ENCODE measurements at regions not wholly inside any gene's neighbourhood (a gene's known extent, or its start where the extent isn't known, plus 50 kb on each side); places are given as distances from the start of the nearest gene placed in this dataset.

DNA sequence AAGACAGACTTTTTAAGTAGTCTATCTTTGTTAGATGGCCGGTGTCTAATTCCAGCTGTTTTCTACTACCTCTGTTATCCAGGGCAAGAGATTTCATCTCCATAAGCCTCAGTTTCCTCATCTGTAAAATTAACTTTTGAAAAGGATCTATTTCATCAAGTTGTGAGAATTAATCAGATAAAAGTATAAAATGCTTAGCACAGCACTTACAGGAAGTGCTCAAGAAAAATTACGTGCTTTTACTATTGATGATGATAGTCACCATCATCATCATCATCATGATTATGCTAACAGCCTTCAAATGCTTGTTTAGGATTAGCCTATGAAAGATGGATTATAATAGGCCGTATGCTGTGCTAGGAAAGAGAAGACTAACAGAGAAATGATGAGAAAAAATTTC lies 76.2 kb downstream of the CYRIA start:
- TF ChIP-seq, protein P1, sequence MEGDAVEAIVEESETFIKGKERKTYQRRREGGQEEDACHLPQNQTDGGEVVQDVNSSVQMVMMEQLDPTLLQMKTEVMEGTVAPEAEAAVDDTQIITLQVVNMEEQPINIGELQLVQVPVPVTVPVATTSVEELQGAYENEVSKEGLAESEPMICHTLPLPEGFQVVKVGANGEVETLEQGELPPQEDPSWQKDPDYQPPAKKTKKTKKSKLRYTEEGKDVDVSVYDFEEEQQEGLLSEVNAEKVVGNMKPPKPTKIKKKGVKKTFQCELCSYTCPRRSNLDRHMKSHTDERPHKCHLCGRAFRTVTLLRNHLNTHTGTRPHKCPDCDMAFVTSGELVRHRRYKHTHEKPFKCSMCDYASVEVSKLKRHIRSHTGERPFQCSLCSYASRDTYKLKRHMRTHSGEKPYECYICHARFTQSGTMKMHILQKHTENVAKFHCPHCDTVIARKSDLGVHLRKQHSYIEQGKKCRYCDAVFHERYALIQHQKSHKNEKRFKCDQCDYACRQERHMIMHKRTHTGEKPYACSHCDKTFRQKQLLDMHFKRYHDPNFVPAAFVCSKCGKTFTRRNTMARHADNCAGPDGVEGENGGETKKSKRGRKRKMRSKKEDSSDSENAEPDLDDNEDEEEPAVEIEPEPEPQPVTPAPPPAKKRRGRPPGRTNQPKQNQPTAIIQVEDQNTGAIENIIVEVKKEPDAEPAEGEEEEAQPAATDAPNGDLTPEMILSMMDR (IDR thresholded peaks at IDR 0.05; ENCODE audit: borderline replicate concordance): no peak
- Histone ChIP-seq H3K36me3 (no peaks in the 10 kb centered on the region), H3K4me3 (no peak overlapping the region), H3K4me1 (no peaks in the 10 kb centered on the region), H3K9me3 (replicated peaks) (no peaks in the 10 kb centered on the region), H3K27ac (replicated peaks) (no peak overlapping the region), H3K27me3 (ENCODE audit: low read depth) (no peaks in the 10 kb centered on the region)
- no peak for DNase-seq
- intact Hi-C loops (cut with micrococcal nuclease): no loop called here

DNA sequence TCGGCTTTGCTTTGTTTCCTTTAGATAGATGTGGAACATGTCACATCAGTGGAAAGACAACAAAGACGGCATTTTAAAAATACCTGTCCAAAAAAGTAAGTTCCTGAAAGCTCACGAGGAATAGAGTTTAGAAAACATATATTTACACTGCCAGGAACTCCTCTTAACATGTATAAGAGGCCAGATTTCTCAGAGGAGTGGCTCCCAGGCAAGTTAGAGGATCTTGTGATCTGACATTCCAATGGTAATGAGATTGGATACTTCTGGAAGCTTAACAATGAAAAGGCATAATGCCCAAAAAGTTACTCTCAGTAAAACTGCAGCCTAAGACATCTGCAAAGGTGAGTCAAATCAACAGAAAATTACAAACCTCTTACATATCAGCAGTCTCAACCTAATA lies 77.1 kb downstream of the CYRIA start:
- DNase-seq: no peak
- Histone ChIP-seq H3K36me3 (no peaks in the 10 kb centered on the region), H3K27me3 (ENCODE audit: low read depth) (no peaks in the 10 kb centered on the region), H3K27ac (replicated peaks) (no peak overlapping the region), H3K4me3 (no peak overlapping the region), H3K4me1 (no peaks in the 10 kb centered on the region), H3K9me3 (replicated peaks) (no peaks in the 10 kb centered on the region)
- TF ChIP-seq, protein P1 (IDR thresholded peaks at IDR 0.05; ENCODE audit: borderline replicate concordance): no peak
- intact Hi-C loops (cut with micrococcal nuclease): no loop called here

DNA sequence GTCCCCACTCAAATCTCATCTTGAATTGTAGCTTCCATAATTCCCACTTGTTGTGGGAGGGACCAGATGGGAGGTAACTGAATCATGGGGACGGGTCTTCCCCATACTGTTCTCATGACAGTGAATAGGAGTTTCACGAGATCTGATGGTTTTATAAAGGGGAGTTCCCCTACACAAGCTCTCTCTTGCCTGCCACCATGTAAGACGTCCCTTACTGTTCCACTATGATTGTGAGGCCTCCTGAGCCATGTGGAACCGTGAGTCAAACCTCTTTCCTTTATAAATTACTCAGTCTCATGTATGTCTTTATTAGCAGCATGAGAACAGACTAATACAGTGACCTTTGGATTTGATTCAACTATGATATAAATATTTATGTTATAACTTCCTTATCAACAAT lies 78.0 kb downstream of the CYRIA start:
- TF ChIP-seq, protein P1 (IDR thresholded peaks at IDR 0.05; ENCODE audit: borderline replicate concordance): no peak
- no peaks in the 10 kb centered on the region for H3K9me3 ChIP-seq (replicated peaks)
- no peaks in the 10 kb centered on the region for H3K4me1 ChIP-seq
- H3K27me3 ChIP-seq (ENCODE audit: low read depth): no peaks in the 10 kb centered on the region
- no peak for DNase-seq
- intact Hi-C loops (cut with micrococcal nuclease): no loop called here
- H3K27ac ChIP-seq (replicated peaks): no peak overlapping the region
- no peaks in the 10 kb centered on the region for H3K36me3 ChIP-seq
- H3K4me3 ChIP-seq: no peak overlapping the region

DNA sequence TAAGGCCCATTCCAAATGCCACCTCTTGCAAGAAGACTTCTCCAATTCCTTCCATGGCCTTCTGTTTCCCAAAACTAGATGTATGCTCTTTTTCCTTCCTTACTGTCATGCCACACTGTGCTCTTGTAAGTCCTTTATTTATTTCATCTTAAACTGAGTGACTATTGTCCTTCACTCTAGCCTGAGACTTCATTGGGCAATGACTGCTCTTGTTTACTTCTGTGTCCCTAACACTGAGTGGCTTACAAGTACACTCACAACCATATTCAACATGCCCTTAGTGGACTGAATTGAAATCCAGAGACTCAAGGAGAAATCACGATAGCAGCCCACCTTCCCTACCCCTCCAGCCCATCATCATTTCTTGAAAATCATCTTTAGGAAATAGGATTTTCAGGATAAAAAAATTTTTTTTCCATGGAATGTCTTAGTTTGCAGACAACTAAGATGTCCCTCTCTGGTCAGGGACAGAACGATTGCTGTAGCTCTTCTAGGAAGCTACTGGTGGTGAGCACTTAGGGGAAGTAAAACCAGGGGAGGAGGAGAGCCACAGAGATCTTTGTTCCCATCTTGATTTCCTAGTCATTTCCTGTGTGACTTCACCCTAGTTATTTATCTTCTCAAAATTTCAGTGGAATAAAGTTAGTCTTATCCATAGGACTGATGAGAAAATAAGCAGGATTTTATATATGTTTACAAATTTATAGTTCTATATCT lies 80.7 kb downstream of the CYRIA start:
- Histone ChIP-seq H3K9me3 (replicated peaks) (no peaks in the 10 kb centered on the region), H3K4me1 (no peaks in the 10 kb centered on the region), H3K4me3 (no peak overlapping the region), H3K27me3 (ENCODE audit: low read depth) (no peaks in the 10 kb centered on the region), H3K36me3 (no peaks in the 10 kb centered on the region), H3K27ac (replicated peaks) (peak overlapping the region; percentile 17)
- intact Hi-C loops (cut with micrococcal nuclease): no loop called here
- no peak for DNase-seq
- TF ChIP-seq, protein P1 (IDR thresholded peaks at IDR 0.05; ENCODE audit: borderline replicate concordance): no peak

DNA sequence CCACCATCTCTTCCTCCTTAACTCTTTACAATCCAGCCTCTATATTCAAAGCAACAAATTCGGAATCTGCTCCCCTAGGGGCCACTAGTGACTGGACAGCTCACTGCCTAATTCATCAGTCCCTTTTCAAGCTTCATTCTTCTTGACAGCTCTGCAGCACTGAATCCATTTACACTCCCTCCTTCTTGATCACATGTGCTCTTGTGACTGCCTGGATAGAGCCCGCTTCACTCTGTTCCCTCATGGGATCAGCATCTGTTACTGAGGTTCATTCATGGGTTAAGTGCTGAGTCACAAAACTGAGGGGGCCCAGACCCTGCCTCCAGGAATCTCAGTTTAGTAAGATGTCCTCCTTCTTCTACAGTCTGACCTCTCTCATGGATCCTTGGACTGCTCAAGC lies 81.5 kb downstream of the CYRIA start:
- no peaks in the 10 kb centered on the region for H3K4me1 ChIP-seq
- no peak overlapping the region for H3K4me3 ChIP-seq
- H3K9me3 ChIP-seq (replicated peaks): no peaks in the 10 kb centered on the region
- TF ChIP-seq, protein P1 (IDR thresholded peaks at IDR 0.05; ENCODE audit: borderline replicate concordance): no peak
- H3K36me3 ChIP-seq: no peaks in the 10 kb centered on the region
- H3K27me3 ChIP-seq (ENCODE audit: low read depth): no peaks in the 10 kb centered on the region
- intact Hi-C loops (cut with micrococcal nuclease): no loop called here
- H3K27ac ChIP-seq (replicated peaks): no peak overlapping the region
- no peak for DNase-seq

Data from left ventricle myocardium inferior (tissue), 1 donor.